GM12878 (cell line): ENCODE measurements at regions not wholly inside any gene's neighbourhood (a gene's known extent, or its start where the extent isn't known, plus 50 kb on each side); places are given as distances from the start of the nearest gene placed in this dataset.
"Not testable (repeated sequence)": the region's sequence is repeated elsewhere in the genome, so short reads cannot be mapped to it uniquely, and the experiment has no call there.

ENCODE experiments used
- ATAC-seq: fragments of 200-7000 bp; cut with Tn5 transposase; 3 replicates; pipeline ENCODE4 v1.9.1; 2020; ENCODE audit warnings: mild to moderate bottlenecking, moderate library complexity
- BruUV-seq: library from RNA; stranded (reverse); fragments of 400-500 nt; replicated peaks from 2 replicates; lab custom pipeline; 2021; lab: Mats Ljungman, UMichigan
- CTCF ChIA-PET: fragments of 300-600 bp; sonication (Branson Sonifier 250); formaldehyde crosslinking; extraction: SDS; loops from one replicate; lab custom pipeline; 2021; ENCODE audit warnings: inconsistent platforms; lab: Yijun Ruan, JAX
- POLR2A ChIA-PET: fragments of 350-600 bp; formaldehyde crosslinking; extraction: SDS; loops from one replicate; lab custom pipeline; 2021; ENCODE audit warnings: inconsistent platforms; lab: Charles Lee
- RAD21 ChIA-PET: fragments of 300-600 bp; sonication (Branson Sonifier 250); formaldehyde crosslinking; loops from one replicate; lab custom pipeline; 2023; ENCODE audit warnings: antibody characterized with exemption; ENCODE audit not compliant: unreplicated experiment; lab: Charles Lee
- SMC1A ChIA-PET: fragments of 300-600 bp; sonication (Branson Sonifier 250); formaldehyde crosslinking; loops from one replicate; lab custom pipeline; 2023; ENCODE audit not compliant: unreplicated experiment, uncharacterized antibody; lab: Charles Lee
- DNase-seq: peaks from one replicate; pipeline ENCODE4 v3.0.0-alpha.2; 2011; ENCODE audit warnings: low read depth, low spot score
- FAIRE-seq: peaks from 3 replicates; lab custom pipeline; 2011; peaks lifted over from hg19 to GRCh38; lab: Jason Lieb, UNC
- H2AFZ ChIP-seq: 2 replicates; pipeline ENCODE4 v1.6.0; 2011; ENCODE audit warnings: low read depth, low read length, control low read depth; ENCODE audit not compliant: control insufficient read depth
- H3K27ac ChIP-seq: 2 replicates; pipeline ENCODE4 v1.5.1; 2011; ENCODE audit warnings: control low read depth; ENCODE audit not compliant: control insufficient read depth, insufficient read depth
- H3K27me3 ChIP-seq, 2 experiments: replicated peaks in 1 of 2; 2 replicates each; pipeline versions ENCODE4 v1.6.0 to v1.6.1; 2011; ENCODE audit warnings: low read length in 1 of 2; ENCODE audit not compliant: control insufficient read depth in 2 of 2, insufficient read depth in 2 of 2
- H3K36me3 ChIP-seq, 2 experiments: 2 replicates each; pipeline ENCODE4 v1.5.1; 2011; ENCODE audit warnings: low read length in 1 of 2; ENCODE audit not compliant: control insufficient read depth in 2 of 2, insufficient read depth in 2 of 2
- H3K4me1 ChIP-seq: 2 replicates; pipeline ENCODE4 v1.6.1; 2011; ENCODE audit warnings: mild to moderate bottlenecking, low read length, moderate library complexity, mixed read lengths; ENCODE audit not compliant: control insufficient read depth, insufficient read depth
- H3K4me2 ChIP-seq: 2 replicates; pipeline ENCODE4 v1.6.0; 2011; ENCODE audit warnings: control low read depth; ENCODE audit not compliant: control insufficient read depth, insufficient read depth
- H3K4me3 ChIP-seq: fragments of 200-600 bp; sonication (generic); 2 replicates; pipeline ENCODE4 v1.5.1; 2016
- H3K79me2 ChIP-seq: 2 replicates; pipeline ENCODE4 v1.6.0; 2011; ENCODE audit warnings: low read length; ENCODE audit not compliant: control insufficient read depth, insufficient read depth
- H3K9ac ChIP-seq: 2 replicates; pipeline ENCODE4 v1.8.0; 2011; ENCODE audit warnings: low read length, control low read depth, mixed read lengths; ENCODE audit not compliant: control insufficient read depth, insufficient read depth
- H3K9me3 ChIP-seq: replicated peaks from 3 replicates; pipeline ENCODE4 v1.5.1; 2011; ENCODE audit warnings: mild to moderate bottlenecking, low read length; ENCODE audit not compliant: control insufficient read depth, insufficient read depth
- H4K20me1 ChIP-seq: 2 replicates; pipeline ENCODE4 v1.6.0; 2011; ENCODE audit not compliant: control insufficient read depth, insufficient read depth
- KLF5 ChIP-seq: fragments of 450-650 bp; IDR thresholded peaks from 2 replicates; pipeline ENCODE4 v1.6.1; 2014; ENCODE audit warnings: mild to moderate bottlenecking; ENCODE audit not compliant: partially characterized antibody
- WGBS: methylation state at CpG from one replicate; pipeline ENCODE4 v1.1.6; 2016; ENCODE audit warnings: low lambda C conversion rate; ENCODE audit not compliant: insufficient replicate concordance, insufficient coverage; ENCODE audit errors: missing lambda C conversion rate; 5-methylcytosine and 5-hydroxymethylcytosine counted together
- in situ Hi-C: fragments of 300-500 bp; cut with MboI; formaldehyde crosslinking; loops from 9 replicates; pipeline ENCODE4 v1.14.3; 2018; ENCODE audit warnings: mixed read lengths
- intact Hi-C: fragments of 100-400 bp; cut with micrococcal nuclease; formaldehyde crosslinking; loops from one replicate; pipeline ENCODE4 v1.14.2; 2022; ENCODE audit not compliant: unreplicated experiment
- TF ChIP-seq, protein P1 (sequence below): IDR thresholded peaks from 2 replicates; pipeline ENCODE4 v1.6.1; 2011; ENCODE audit warnings: borderline replicate concordance, low read depth, mild to moderate bottlenecking, moderate library complexity, low read length; ENCODE audit not compliant: insufficient read depth, poor library complexity, severe bottlenecking

DNA sequence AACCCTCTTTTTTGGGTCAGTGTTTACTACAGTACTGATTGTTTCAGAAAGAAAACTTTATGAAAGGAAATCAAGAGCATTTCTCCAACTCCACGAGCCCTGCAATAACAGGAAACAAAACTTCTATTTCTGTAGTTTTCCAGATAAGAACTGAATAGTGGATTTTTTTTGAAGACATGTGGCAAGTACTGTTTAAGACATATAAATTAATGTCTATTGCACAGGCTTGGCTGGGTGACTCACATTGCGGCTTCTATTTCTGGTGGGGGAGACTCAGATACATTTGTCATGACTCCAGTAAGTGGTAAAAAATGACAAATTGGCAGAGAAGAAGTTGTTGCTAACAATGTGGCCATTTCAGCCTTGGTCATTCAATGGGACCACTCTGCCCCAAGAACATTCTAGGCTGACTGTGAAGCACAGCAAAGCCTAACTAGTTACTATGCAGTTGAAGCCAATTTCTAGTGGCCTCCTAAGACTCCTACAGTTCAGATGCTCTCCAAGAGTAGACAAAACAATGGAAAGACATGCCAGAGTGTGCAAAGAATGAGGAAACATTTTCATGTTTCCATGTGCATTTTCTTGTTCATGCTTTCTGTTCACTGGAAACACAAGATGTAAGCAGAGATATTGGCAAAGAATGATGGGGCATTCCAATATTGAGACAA, 200.9 kb downstream of the EDN1 start:
- ChIA-PET POLR2A (no interaction called here), CTCF (interaction anchor here (1.2 kb wide), 1 partner anchor 13 kb away, joined by 5 read pairs; no protein-coding TSS in a partner anchor)
- no TSS peak for BruUV-seq

GRCh38 chr6:12492929-12493328, 202.8 kb downstream of the EDN1 start:
- H2AFZ ChIP-seq, H3K9me3 ChIP-seq, H3K36me3 ChIP-seq, H3K79me2 ChIP-seq, in situ Hi-C loops, H3K9ac ChIP-seq, BruUV-seq, H3K4me1 ChIP-seq, DNase-seq, FAIRE-seq, H4K20me1 ChIP-seq, H3K4me3 ChIP-seq, ATAC-seq, intact Hi-C loops, H3K4me2 ChIP-seq, H3K27me3 ChIP-seq, H3K27ac ChIP-seq: not testable (repeated sequence)
- 0% methylated on average over 2 of the region's 4 CpGs for WGBS
- ChIA-PET POLR2A (interaction anchor here (0.7 kb wide), 2 partner anchors 9 to 21 kb away, joined by 3 to 4 read pairs; no protein-coding TSS in a partner anchor), CTCF (interaction anchor here (1.6 kb wide), 1 partner anchor 10 kb away, joined by 3 read pairs; no protein-coding TSS in a partner anchor), RAD21 (interaction anchor here (0.7 to 1.0 kb wide), 2 partner anchors 11 to 53 kb away, joined by 3 read pairs; no protein-coding TSS in a partner anchor), SMC1A (interaction anchor here (0.6 to 1.5 kb wide), 2 partner anchors 8 to 15 kb away, joined by 3 to 4 read pairs; no protein-coding TSS in a partner anchor)

More for the DNA sequence above, 200.9 kb downstream of the EDN1 start:
- Histone ChIP-seq H3K9me3 (no peaks in the 10 kb centered on the region; the same call in 2 of the 3 replicates), H4K20me1 (no peaks in the 10 kb centered on the region), H2AFZ (no peak overlapping the region), H3K4me2 (no peak overlapping the region), H3K36me3 (no peaks in the 10 kb centered on the region), H3K4me3 (no peak overlapping the region), H3K4me1 (no peaks in the 10 kb centered on the region), H3K27ac (no peak overlapping the region), H3K9ac (no peak overlapping the region), H3K79me2 (no peaks in the 10 kb centered on the region), H3K27me3 (no peaks in the 10 kb centered on the region)
- SMC1A ChIA-PET = interaction anchor here (1.1 to 1.2 kb wide), 2 partner anchors 13 to 157 kb away, joined by 3 read pairs; no protein-coding TSS in a partner anchor
- no peak for FAIRE-seq
- 45% methylated on average over 2 of the region's 2 CpGs for WGBS
- in situ Hi-C loops (no loop called here), intact Hi-C loops (no loop called here)
- DNase-seq = no peak
- TF ChIP-seq, protein P1, sequence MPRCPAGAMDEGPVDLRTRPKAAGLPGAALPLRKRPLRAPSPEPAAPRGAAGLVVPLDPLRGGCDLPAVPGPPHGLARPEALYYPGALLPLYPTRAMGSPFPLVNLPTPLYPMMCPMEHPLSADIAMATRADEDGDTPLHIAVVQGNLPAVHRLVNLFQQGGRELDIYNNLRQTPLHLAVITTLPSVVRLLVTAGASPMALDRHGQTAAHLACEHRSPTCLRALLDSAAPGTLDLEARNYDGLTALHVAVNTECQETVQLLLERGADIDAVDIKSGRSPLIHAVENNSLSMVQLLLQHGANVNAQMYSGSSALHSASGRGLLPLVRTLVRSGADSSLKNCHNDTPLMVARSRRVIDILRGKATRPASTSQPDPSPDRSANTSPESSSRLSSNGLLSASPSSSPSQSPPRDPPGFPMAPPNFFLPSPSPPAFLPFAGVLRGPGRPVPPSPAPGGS = peak; percentile 35
- TF ChIP-seq KLF5 = no peak
- ATAC-seq = no peak
- RAD21 ChIA-PET = no interaction called here
